Activated naive CD4-positive, alpha-beta T cell treated with anti-CD3 and anti-CD28 coated beads, Interleukin-2, amount 10 ng/mL, durations not matched to agents 7 days and 5 days (primary cell): ENCODE measurements at regions not wholly inside any gene's neighbourhood (a gene's known extent, or its start where the extent isn't known, plus 50 kb on each side); places are given as distances from the start of the nearest gene placed in this dataset.

Experiments used
- CTCF ChIA-PET: fragments of 350-600 bp; sonication (Branson Sonifier 250); formaldehyde crosslinking; loops from one replicate; lab custom pipeline; 2021; ENCODE audit warnings: antibody characterized with exemption; lab: Charles Lee
- DNase-seq: peaks from one replicate; pipeline ENCODE4 v3.0.0-alpha.2; 2020
- H3K27ac Mint-ChIP-seq: one replicate; pipeline ENCODE4 v1.8.0; 2021; ENCODE audit warnings: mild to moderate bottlenecking, moderate library complexity, mixed read lengths
- H3K27me3 Mint-ChIP-seq: one replicate; pipeline ENCODE4 v1.8.0; 2021; ENCODE audit warnings: mild to moderate bottlenecking, mixed read lengths
- H3K36me3 Mint-ChIP-seq: one replicate; pipeline ENCODE4 v1.8.0; 2021; ENCODE audit warnings: mixed read lengths
- H3K4me1 Mint-ChIP-seq: one replicate; pipeline ENCODE4 v1.8.0; 2021; ENCODE audit warnings: mixed read lengths
- H3K4me3 Mint-ChIP-seq: one replicate; pipeline ENCODE4 v1.8.0; 2021; ENCODE audit warnings: mild to moderate bottlenecking, moderate library complexity, mixed read lengths
- H3K9me3 Mint-ChIP-seq: one replicate; pipeline ENCODE4 v1.8.0; 2021; ENCODE audit warnings: mixed read lengths

GRCh38 chr3:162119651-162120050 lies 623.0 kb downstream of the OTOL1 start:
- Mint-ChIP-seq H3K9me3 (peaks cover 7% of the 10 kb centered on the region), H3K27me3 (no peaks in the 10 kb centered on the region), H3K27ac (no peak overlapping the region), H3K4me1 (no peaks in the 10 kb centered on the region), H3K36me3 (no peaks in the 10 kb centered on the region), H3K4me3 (no peak overlapping the region)
- CTCF ChIA-PET = no interaction called here
- DNase-seq = no peak

- CTCF ChIA-PET = no interaction called here
- Mint-ChIP-seq H3K27ac (no peak overlapping the region), H3K4me1 (no peaks in the 10 kb centered on the region), H3K9me3 (peaks cover 7% of the 10 kb centered on the region), H3K36me3 (no peaks in the 10 kb centered on the region), H3K27me3 (no peaks in the 10 kb centered on the region), H3K4me3 (no peak overlapping the region)
- DNase-seq = no peak
These were observed 625.8 kb downstream of the OTOL1 start for GRCh38 chr3:162122405-162122804.

DNA sequence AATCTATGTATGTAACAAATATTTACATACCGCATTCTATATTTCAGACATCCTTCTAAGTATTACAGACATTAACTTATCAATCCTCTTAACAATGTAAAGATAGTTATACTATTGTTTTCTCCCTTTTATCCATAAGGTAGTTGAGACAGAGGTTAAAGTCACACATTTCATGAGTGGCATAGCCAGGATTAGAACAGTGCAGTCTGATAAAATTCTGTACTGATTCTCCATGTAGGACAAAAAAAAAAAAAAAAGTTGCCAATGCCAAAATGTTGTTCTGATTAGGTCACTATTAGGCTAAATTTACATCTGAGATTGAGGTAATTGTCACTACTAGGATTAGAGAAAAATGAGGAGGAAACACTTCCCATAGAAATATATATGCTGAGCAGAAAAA lies 629.2 kb downstream of the OTOL1 start:
- H3K36me3 Mint-ChIP-seq = no peaks in the 10 kb centered on the region
- peaks cover 5% of the 10 kb centered on the region for H3K9me3 Mint-ChIP-seq
- H3K4me3 Mint-ChIP-seq = no peak overlapping the region
- DNase-seq = no peak
- CTCF ChIA-PET = no interaction called here
- H3K27ac Mint-ChIP-seq = no peak overlapping the region
- H3K4me1 Mint-ChIP-seq = no peaks in the 10 kb centered on the region
- H3K27me3 Mint-ChIP-seq = no peaks in the 10 kb centered on the region

- H3K27me3 Mint-ChIP-seq = no peaks in the 10 kb centered on the region
- no peaks in the 10 kb centered on the region for H3K4me1 Mint-ChIP-seq
- no peak overlapping the region for H3K27ac Mint-ChIP-seq
- H3K4me3 Mint-ChIP-seq = no peak overlapping the region
- H3K36me3 Mint-ChIP-seq = no peaks in the 10 kb centered on the region
- CTCF ChIA-PET = no interaction called here
- DNase-seq = no peak
- no peaks in the 10 kb centered on the region for H3K9me3 Mint-ChIP-seq
These were observed 634.0 kb downstream of the OTOL1 start for GRCh38 chr3:162130582-162130981.

DNA sequence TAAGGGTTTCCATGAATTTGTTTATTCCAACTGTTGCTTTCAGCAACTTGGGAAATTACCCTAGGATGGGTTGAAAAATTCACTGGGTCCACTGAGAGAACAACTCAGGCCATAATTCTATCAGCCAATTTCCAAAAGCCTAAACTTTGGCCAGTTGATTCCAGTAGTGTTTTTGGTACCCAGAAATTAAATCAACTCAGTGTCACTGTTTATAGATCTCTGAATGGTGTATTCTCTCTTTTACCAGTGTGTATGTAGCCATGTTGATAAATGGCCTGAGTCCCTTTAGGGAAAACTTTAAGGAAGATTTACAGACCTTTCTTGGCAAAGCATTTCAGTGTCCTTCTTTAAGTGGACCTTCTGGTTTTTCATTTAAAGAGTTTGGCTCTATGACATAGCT lies 636.4 kb downstream of the OTOL1 start:
- DNase-seq = no peak
- Mint-ChIP-seq H3K36me3 (no peaks in the 10 kb centered on the region), H3K4me1 (no peaks in the 10 kb centered on the region), H3K4me3 (no peak overlapping the region), H3K27me3 (no peaks in the 10 kb centered on the region), H3K27ac (no peak overlapping the region), H3K9me3 (no peaks in the 10 kb centered on the region)
- CTCF ChIA-PET = no interaction called here

DNA sequence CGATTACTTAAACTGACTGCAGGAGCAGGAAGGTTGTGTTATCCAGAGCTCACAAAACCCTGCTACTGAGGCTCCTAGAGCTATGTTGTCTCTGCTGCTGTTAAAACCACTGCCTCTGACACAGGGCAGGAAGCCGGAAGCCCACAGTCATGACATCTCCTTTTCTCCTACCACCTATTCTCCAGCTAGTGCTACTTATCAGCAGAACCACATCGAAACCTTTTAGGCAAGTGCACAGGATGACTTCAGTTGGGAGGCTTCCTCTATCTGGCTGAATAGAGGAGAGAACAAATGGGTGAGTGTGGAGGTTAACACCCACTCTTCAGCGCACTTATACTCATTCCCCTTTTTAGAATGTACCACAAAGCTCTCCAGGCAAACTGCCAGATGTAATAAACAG lies 638.0 kb downstream of the OTOL1 start:
- H3K36me3 Mint-ChIP-seq = no peaks in the 10 kb centered on the region
- H3K4me1 Mint-ChIP-seq = no peaks in the 10 kb centered on the region
- H3K27ac Mint-ChIP-seq = no peak overlapping the region
- CTCF ChIA-PET = no interaction called here
- no peaks in the 10 kb centered on the region for H3K27me3 Mint-ChIP-seq
- no peak overlapping the region for H3K4me3 Mint-ChIP-seq
- DNase-seq = no peak
- H3K9me3 Mint-ChIP-seq = no peaks in the 10 kb centered on the region

- no peaks in the 10 kb centered on the region for H3K4me1 Mint-ChIP-seq
These were observed 639.5 kb downstream of the OTOL1 start for GRCh38 chr3:162136136-162136535.

GRCh38 chr3:162138509-162138908 lies 641.9 kb downstream of the OTOL1 start:
- DNase-seq = no peak
- H3K4me1 Mint-ChIP-seq = no peaks in the 10 kb centered on the region
- H3K4me3 Mint-ChIP-seq = no peak overlapping the region
- no peak overlapping the region for H3K27ac Mint-ChIP-seq
- H3K36me3 Mint-ChIP-seq = no peaks in the 10 kb centered on the region
- CTCF ChIA-PET = no interaction called here
- H3K9me3 Mint-ChIP-seq = no peaks in the 10 kb centered on the region
- no peaks in the 10 kb centered on the region for H3K27me3 Mint-ChIP-seq

More at GRCh38 chr3:162136136-162136535, 639.5 kb downstream of the OTOL1 start:
- no peak overlapping the region for H3K4me3 Mint-ChIP-seq
- H3K27ac Mint-ChIP-seq = no peak overlapping the region
- no peaks in the 10 kb centered on the region for H3K9me3 Mint-ChIP-seq
- no peaks in the 10 kb centered on the region for H3K36me3 Mint-ChIP-seq
- CTCF ChIA-PET = no interaction called here
- DNase-seq = no peak
- no peaks in the 10 kb centered on the region for H3K27me3 Mint-ChIP-seq

DNA sequence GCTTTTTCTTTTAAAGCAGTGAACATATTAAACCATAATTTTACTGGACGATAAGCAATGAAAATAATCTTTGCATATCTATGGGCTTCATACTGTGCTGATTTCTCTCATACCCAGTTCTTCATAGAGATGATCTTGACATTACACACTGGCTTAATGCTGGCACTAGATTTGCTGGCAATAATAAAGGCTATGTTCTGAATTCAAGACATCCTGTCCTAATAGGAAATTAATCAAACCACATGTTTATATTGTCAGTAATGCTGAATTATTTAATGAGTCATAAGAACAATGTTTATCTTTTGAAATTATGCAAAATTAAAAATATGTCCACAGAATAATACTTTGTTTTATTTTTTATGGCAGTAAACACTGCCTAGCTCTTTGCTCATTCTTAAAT lies 643.2 kb downstream of the OTOL1 start:
- no peaks in the 10 kb centered on the region for H3K36me3 Mint-ChIP-seq
- no peak overlapping the region for H3K27ac Mint-ChIP-seq
- H3K27me3 Mint-ChIP-seq = no peaks in the 10 kb centered on the region
- H3K9me3 Mint-ChIP-seq = no peaks in the 10 kb centered on the region
- no peaks in the 10 kb centered on the region for H3K4me1 Mint-ChIP-seq
- DNase-seq = no peak
- CTCF ChIA-PET = no interaction called here
- H3K4me3 Mint-ChIP-seq = no peak overlapping the region

DNA sequence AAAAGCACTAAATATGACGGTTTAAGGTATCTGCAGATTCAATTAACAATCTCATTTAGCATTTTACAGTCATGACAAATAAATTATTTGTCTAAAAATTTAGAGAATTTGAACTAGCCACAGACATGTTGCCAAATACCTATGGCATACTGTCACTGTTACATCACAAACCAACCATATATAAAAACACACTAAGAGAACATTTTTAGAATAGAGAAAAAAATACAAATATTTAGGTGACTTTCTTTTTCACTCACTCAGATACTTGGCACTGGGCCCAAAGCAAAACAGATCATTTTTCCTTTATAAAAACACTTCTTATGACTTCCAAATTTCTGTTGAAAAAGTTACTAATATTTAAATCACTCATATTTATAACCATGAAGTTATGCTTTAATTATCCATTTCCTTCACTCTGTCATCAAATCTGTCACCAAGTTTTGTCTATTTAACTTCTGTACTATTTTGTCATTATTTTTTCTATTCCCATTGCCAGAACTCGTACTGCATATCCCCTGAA lies 644.7 kb downstream of the OTOL1 start:
- H3K9me3 Mint-ChIP-seq = no peaks in the 10 kb centered on the region
- no peaks in the 10 kb centered on the region for H3K4me1 Mint-ChIP-seq
- CTCF ChIA-PET = no interaction called here
- no peaks in the 10 kb centered on the region for H3K27me3 Mint-ChIP-seq
- DNase-seq = no peak
- no peak overlapping the region for H3K4me3 Mint-ChIP-seq
- H3K27ac Mint-ChIP-seq = no peak overlapping the region
- no peaks in the 10 kb centered on the region for H3K36me3 Mint-ChIP-seq

GRCh38 chr3:162142511-162142910 lies 645.9 kb downstream of the OTOL1 start:
- no peaks in the 10 kb centered on the region for H3K36me3 Mint-ChIP-seq
- H3K4me3 Mint-ChIP-seq = no peak overlapping the region
- no peaks in the 10 kb centered on the region for H3K9me3 Mint-ChIP-seq
- no peak overlapping the region for H3K27ac Mint-ChIP-seq
- H3K4me1 Mint-ChIP-seq = no peaks in the 10 kb centered on the region
- no peaks in the 10 kb centered on the region for H3K27me3 Mint-ChIP-seq
- no peak for DNase-seq
- CTCF ChIA-PET = no interaction called here

DNA sequence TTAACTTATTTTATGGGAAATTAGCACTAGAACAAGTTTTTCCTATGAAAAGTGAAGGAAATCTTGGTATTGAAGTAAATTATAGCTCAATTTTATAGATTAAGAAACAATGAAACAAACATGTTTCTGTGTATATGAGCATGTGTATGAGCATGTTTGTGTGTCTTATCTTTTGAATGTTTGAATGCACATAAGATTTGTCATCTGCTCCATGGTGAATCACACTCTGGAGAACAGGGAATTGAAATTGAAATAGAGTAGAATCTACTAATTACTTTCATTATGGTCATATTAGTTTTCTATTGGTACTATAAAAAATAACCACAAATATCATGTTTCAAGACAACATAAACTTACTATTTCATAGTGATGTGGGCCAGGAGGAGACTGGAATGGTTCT lies 646.6 kb downstream of the OTOL1 start:
- Mint-ChIP-seq H3K9me3 (no peaks in the 10 kb centered on the region), H3K27ac (no peak overlapping the region), H3K4me1 (no peaks in the 10 kb centered on the region), H3K4me3 (no peak overlapping the region), H3K36me3 (no peaks in the 10 kb centered on the region), H3K27me3 (no peaks in the 10 kb centered on the region)
- CTCF ChIA-PET = no interaction called here
- DNase-seq = no peak

GRCh38 chr3:162147996-162148395 lies 651.4 kb downstream of the OTOL1 start:
- CTCF ChIA-PET = no interaction called here
- Mint-ChIP-seq H3K4me1 (no peaks in the 10 kb centered on the region), H3K9me3 (peaks cover 1% of the 10 kb centered on the region), H3K36me3 (no peaks in the 10 kb centered on the region), H3K4me3 (no peak overlapping the region), H3K27me3 (no peaks in the 10 kb centered on the region), H3K27ac (no peak overlapping the region)
- no peak for DNase-seq

DNA sequence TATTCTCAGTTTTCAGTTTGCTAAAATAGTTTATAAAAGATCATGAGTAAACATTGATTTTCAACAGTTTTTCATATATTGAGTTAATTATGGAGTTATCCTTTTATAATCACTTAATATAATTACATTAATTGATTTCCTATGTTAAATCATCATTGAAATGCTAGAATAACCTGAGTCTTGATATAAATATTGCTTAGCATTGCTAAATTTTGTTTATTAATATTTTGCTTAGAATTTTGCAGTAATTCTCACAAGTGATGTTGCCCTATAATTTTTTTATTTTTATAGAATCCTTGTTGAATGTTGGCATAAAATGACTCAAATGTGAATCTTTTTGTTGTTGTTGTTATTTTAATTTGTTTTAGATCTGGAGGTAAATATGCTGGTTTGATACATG lies 654.2 kb downstream of the OTOL1 start:
- Mint-ChIP-seq H3K27me3 (no peaks in the 10 kb centered on the region), H3K27ac (no peak overlapping the region), H3K4me1 (no peaks in the 10 kb centered on the region), H3K36me3 (no peaks in the 10 kb centered on the region), H3K9me3 (peaks cover 1% of the 10 kb centered on the region), H3K4me3 (no peak overlapping the region)
- no peak for DNase-seq
- CTCF ChIA-PET = no interaction called here

GRCh38 chr3:162152636-162153035 lies 656.0 kb downstream of the OTOL1 start:
- Mint-ChIP-seq H3K4me3 (no peak overlapping the region), H3K4me1 (no peaks in the 10 kb centered on the region), H3K27ac (no peak overlapping the region), H3K9me3 (peaks cover 1% of the 10 kb centered on the region), H3K36me3 (no peaks in the 10 kb centered on the region), H3K27me3 (no peaks in the 10 kb centered on the region)
- CTCF ChIA-PET = no interaction called here
- DNase-seq = no peak

GRCh38 chr3:162161595-162161994 lies 665.0 kb downstream of the OTOL1 start:
- Mint-ChIP-seq H3K36me3 (no peaks in the 10 kb centered on the region), H3K9me3 (peaks cover 7% of the 10 kb centered on the region), H3K4me1 (no peaks in the 10 kb centered on the region), H3K27me3 (no peaks in the 10 kb centered on the region), H3K27ac (no peak overlapping the region), H3K4me3 (no peak overlapping the region)
- CTCF ChIA-PET = no interaction called here
- no peak for DNase-seq
